ENCODE measurements at regions not wholly inside any gene's neighbourhood (a gene's known extent, or its start where the extent isn't known, plus 50 kb on each side); places are given as distances from the start of the nearest gene placed in this dataset.

GRCh38 chr2:129885735-129886134 lies 93.7 kb upstream of the RAB6C start:
- Histone ChIP-seq H3K4me3 (ENCODE audit: low read length) (no peak overlapping the region), H3K27me3 (ENCODE audit: control insufficient read depth in 1 of 2, insufficient read depth in 2 of 2, low read length in 2 of 2) (peaks cover 0 to 3% of the 10 kb centered on the region in 2 experiments), H3K4me1 (ENCODE audit: insufficient read depth, low read length) (no peaks in the 10 kb centered on the region), H3K9me3 (ENCODE audit: control insufficient read depth in 1 of 2, insufficient read depth in 1 of 2, low read length in 2 of 2) (no peaks in the 10 kb centered on the region), H3K27ac (ENCODE audit: low read depth in 1 of 2, low read length in 2 of 2) (no peak overlapping the region), H3K36me3 (ENCODE audit: insufficient read depth, low read length) (no peaks in the 10 kb centered on the region)
- ATAC-seq (ENCODE audit: poor library complexity): peak; percentile 41
- Mint-ChIP-seq H3K36me3 (ENCODE audit: low read depth) (no peaks in the 10 kb centered on the region), H3K27ac (no peak overlapping the region), H3K9me3 (no peaks in the 10 kb centered on the region), H3K27me3 (peaks cover 11% of the 10 kb centered on the region), H3K4me3 (no peak overlapping the region), H3K4me1 (ENCODE audit: low read depth) (no peaks in the 10 kb centered on the region)
- ChIA-PET CTCF (no interaction called here), POLR2A (no interaction called here)
- peak in 1 of 14 experiments; percentile 14 for DNase-seq
- intact Hi-C loops (cut with DNase I, micrococcal nuclease): no loop called here
- TF ChIP-seq CTCF (IDR thresholded peaks at IDR 0.05): no peak

- no peak overlapping the region for H3K4me3 Mint-ChIP-seq
- TF ChIP-seq CTCF (IDR thresholded peaks at IDR 0.05): no peak
- Histone ChIP-seq H3K4me3 (ENCODE audit: low read length) (no peak overlapping the region), H3K27me3 (ENCODE audit: control insufficient read depth in 1 of 2, insufficient read depth in 2 of 2, low read length in 2 of 2) (peaks cover 0 to 7% of the 10 kb centered on the region in 2 experiments), H3K27ac (ENCODE audit: low read depth in 1 of 2, low read length in 2 of 2) (no peak overlapping the region), H3K9me3 (ENCODE audit: control insufficient read depth in 1 of 2, insufficient read depth in 1 of 2, low read length in 2 of 2) (peaks cover 0 to 5% of the 10 kb centered on the region in 2 experiments), H3K4me1 (ENCODE audit: insufficient read depth, low read length) (no peaks in the 10 kb centered on the region), H3K36me3 (ENCODE audit: insufficient read depth, low read length) (no peaks in the 10 kb centered on the region)
- DNase-seq: no peak
- ChIA-PET CTCF (no interaction called here), POLR2A (no interaction called here)
- H3K9me3 Mint-ChIP-seq: no peaks in the 10 kb centered on the region
- ATAC-seq (ENCODE audit: poor library complexity): no peak
- no peaks in the 10 kb centered on the region for H3K36me3 Mint-ChIP-seq (ENCODE audit: low read depth)
- H3K27me3 Mint-ChIP-seq: peaks cover 15% of the 10 kb centered on the region
- H3K4me1 Mint-ChIP-seq (ENCODE audit: low read depth): no peaks in the 10 kb centered on the region
- intact Hi-C loops (cut with DNase I, micrococcal nuclease): no loop called here
- H3K27ac Mint-ChIP-seq: no peak overlapping the region
Observed at GRCh38 chr2:129887688-129888266, 91.7 kb upstream of the RAB6C start.

- ChIA-PET POLR2A (no interaction called here), CTCF (no interaction called here)
- DNase-seq (no peak), ATAC-seq (ENCODE audit: poor library complexity) (no peak)
- no peak overlapping the region for H3K4me3 ChIP-seq (ENCODE audit: low read length)
- intact Hi-C loops (cut with DNase I, micrococcal nuclease): no loop called here
- H3K36me3 Mint-ChIP-seq (ENCODE audit: low read depth): no peaks in the 10 kb centered on the region
- no peak overlapping the region for H3K27ac Mint-ChIP-seq
- H3K9me3 Mint-ChIP-seq: no peaks in the 10 kb centered on the region
- no peak overlapping the region for H3K27ac ChIP-seq (ENCODE audit: low read depth in 1 of 2, low read length in 2 of 2)
- H3K4me1 ChIP-seq (ENCODE audit: insufficient read depth, low read length): no peaks in the 10 kb centered on the region
- H3K27me3 Mint-ChIP-seq: peaks cover 15% of the 10 kb centered on the region
- H3K4me3 Mint-ChIP-seq: no peak overlapping the region
- H3K36me3 ChIP-seq (ENCODE audit: insufficient read depth, low read length): no peaks in the 10 kb centered on the region
- peaks cover 0 to 5% of the 10 kb centered on the region in 2 experiments for H3K9me3 ChIP-seq (ENCODE audit: control insufficient read depth in 1 of 2, insufficient read depth in 1 of 2, low read length in 2 of 2)
- H3K27me3 ChIP-seq (ENCODE audit: control insufficient read depth in 1 of 2, insufficient read depth in 2 of 2, low read length in 2 of 2): peaks cover 0 to 7% of the 10 kb centered on the region in 2 experiments
- no peak for TF ChIP-seq CTCF (IDR thresholded peaks at IDR 0.05)
- H3K4me1 Mint-ChIP-seq (ENCODE audit: low read depth): no peaks in the 10 kb centered on the region
Observed at GRCh38 chr2:129888461-129888860, 91.0 kb upstream of the RAB6C start.

Measured in CD4-positive, alpha-beta T cell (primary cell).